H9 (cell line): ENCODE measurements at regions not wholly inside any gene's neighbourhood (a gene's known extent, or its start where the extent isn't known, plus 50 kb on each side); places are given as distances from the start of the nearest gene placed in this dataset.

Experiments used
- DNase-seq: peaks from one replicate; pipeline ENCODE4 v3.0.0-alpha.2; 2017
- H2AFZ ChIP-seq: one replicate; pipeline ENCODE4 v1.6.1; 2013; ENCODE audit warnings: mild to moderate bottlenecking, low read length, control low read depth, moderate library complexity
- H2AK5ac ChIP-seq: 2 replicates; pipeline ENCODE4 v1.6.1; 2013; ENCODE audit warnings: low read length, control low read depth, mixed read lengths; ENCODE audit not compliant: insufficient read length
- H2BK120ac ChIP-seq: one replicate; pipeline ENCODE4 v1.6.1; 2013; ENCODE audit warnings: low read depth, mild to moderate bottlenecking, low read length, control low read depth, inconsistent platforms; ENCODE audit not compliant: poor library complexity, severe bottlenecking
- H2BK12ac ChIP-seq: 2 replicates; pipeline ENCODE4 v1.6.1; 2013; ENCODE audit warnings: low read length, control low read depth, mixed read lengths, low read depth; ENCODE audit not compliant: insufficient read length
- H2BK15ac ChIP-seq: 2 replicates; pipeline ENCODE4 v1.6.1; 2013; ENCODE audit warnings: low read depth, low read length, control low read depth
- H2BK20ac ChIP-seq: one replicate; pipeline ENCODE4 v1.6.1; 2013; ENCODE audit warnings: low read depth, mild to moderate bottlenecking, low read length, control low read depth, inconsistent platforms; ENCODE audit not compliant: poor library complexity, severe bottlenecking
- H2BK5ac ChIP-seq: 2 replicates; pipeline ENCODE4 v1.6.1; 2013; ENCODE audit warnings: low read length, control low read depth, mixed read lengths; ENCODE audit not compliant: insufficient read length
- H3K14ac ChIP-seq: 2 replicates; pipeline ENCODE4 v1.6.1; 2013; ENCODE audit warnings: low read length, control low read depth; ENCODE audit not compliant: insufficient read depth
- H3K18ac ChIP-seq: 2 replicates; pipeline ENCODE4 v1.6.1; 2013; ENCODE audit warnings: low read depth, mild to moderate bottlenecking, mixed read lengths, low read length, control low read depth; ENCODE audit not compliant: insufficient read length
- H3K23ac ChIP-seq: 2 replicates; pipeline ENCODE4 v1.6.1; 2013; ENCODE audit warnings: low read length, control low read depth, mixed read lengths, low read depth; ENCODE audit not compliant: insufficient read length
- H3K23me2 ChIP-seq: 2 replicates; pipeline ENCODE4 v1.6.1; 2013; ENCODE audit warnings: low read depth, mild to moderate bottlenecking, mixed read lengths, low read length, control low read depth; ENCODE audit not compliant: insufficient read length, poor library complexity, severe bottlenecking
- H3K27ac ChIP-seq: 2 replicates; pipeline ENCODE4 v1.5.1; 2013; ENCODE audit warnings: low read length, control low read depth, mixed read lengths, low read depth; ENCODE audit not compliant: insufficient read length
- H3K27me3 ChIP-seq: 2 replicates; pipeline ENCODE4 v1.6.1; 2013; ENCODE audit warnings: low read length, control low read depth, inconsistent platforms; ENCODE audit not compliant: insufficient read depth
- H3K4ac ChIP-seq: 2 replicates; pipeline ENCODE4 v1.6.1; 2013; ENCODE audit warnings: low read depth, mild to moderate bottlenecking, control low read depth, inconsistent platforms, low read length, moderate library complexity
- H3K4me1 ChIP-seq: 2 replicates; pipeline ENCODE4 v1.6.1; 2013; ENCODE audit warnings: low read length, control low read depth, inconsistent platforms; ENCODE audit not compliant: insufficient read depth
- H3K4me2 ChIP-seq: 2 replicates; pipeline ENCODE4 v1.6.1; 2013; ENCODE audit warnings: low read length, control low read depth, mixed read lengths; ENCODE audit not compliant: insufficient read length, insufficient read depth
- H3K56ac ChIP-seq: 2 replicates; pipeline ENCODE4 v1.6.1; 2013; ENCODE audit warnings: low read depth, mild to moderate bottlenecking, mixed read lengths, low read length, control low read depth; ENCODE audit not compliant: insufficient read length
- H3K79me1 ChIP-seq: 2 replicates; pipeline ENCODE4 v1.6.1; 2013; ENCODE audit warnings: low read depth, mild to moderate bottlenecking, moderate library complexity, low read length, control low read depth, inconsistent platforms; ENCODE audit not compliant: insufficient read depth, poor library complexity, severe bottlenecking
- H3K79me2 ChIP-seq: 2 replicates; pipeline ENCODE4 v1.6.1; 2013; ENCODE audit warnings: low read length, control low read depth, inconsistent platforms; ENCODE audit not compliant: insufficient read depth
- H3K9ac ChIP-seq: 2 replicates; pipeline ENCODE4 v1.6.1; 2013; ENCODE audit warnings: low read length, control low read depth, mixed read lengths; ENCODE audit not compliant: insufficient read length; ENCODE audit errors: extremely low read depth
- H3K9me3 ChIP-seq: one replicate; pipeline ENCODE4 v1.6.1; 2013; ENCODE audit warnings: low read depth, low read length, inconsistent platforms; ENCODE audit not compliant: control insufficient read depth
- H3T11ph ChIP-seq: one replicate; pipeline ENCODE4 v1.6.1; 2013; ENCODE audit warnings: mild to moderate bottlenecking, low read length, control low read depth, inconsistent platforms
- H4K20me1 ChIP-seq: one replicate; pipeline ENCODE4 v1.6.1; 2013; ENCODE audit not compliant: control insufficient read depth, insufficient read length, insufficient read depth
- H4K5ac ChIP-seq: 2 replicates; pipeline ENCODE4 v1.6.1; 2013; ENCODE audit warnings: low read depth, mild to moderate bottlenecking, mixed read lengths, low read length, control low read depth; ENCODE audit not compliant: insufficient read length
- H4K8ac ChIP-seq: replicated peaks from 2 replicates; pipeline ENCODE4 v1.6.1; 2013; ENCODE audit warnings: low read length, control low read depth, mixed read lengths, low read depth; ENCODE audit not compliant: insufficient read length
- H4K91ac ChIP-seq: 2 replicates; pipeline ENCODE4 v1.6.1; 2013; ENCODE audit warnings: low read depth, mild to moderate bottlenecking, moderate library complexity, mixed read lengths, low read length, control low read depth; ENCODE audit not compliant: insufficient read length
- H3K27ac Mint-ChIP-seq, 3 experiments: 2 replicates in 2 of 3; 3 replicates in 1 of 3; pipeline ENCODE4 v1.8.0; 2020 to 2021; ENCODE audit warnings: mixed read lengths in 3 of 3, mild to moderate bottlenecking in 1 of 3, moderate library complexity in 1 of 3
- H3K27me3 Mint-ChIP-seq: 2 replicates; pipeline ENCODE4 v1.8.0; 2021; ENCODE audit warnings: low read depth, mild to moderate bottlenecking, moderate library complexity, mixed read lengths
- H3K36me3 Mint-ChIP-seq, 3 experiments: 2 replicates in 2 of 3; 3 replicates in 1 of 3; pipeline ENCODE4 v1.8.0; 2020 to 2021; ENCODE audit warnings: low read depth in 3 of 3, mixed read lengths in 3 of 3; ENCODE audit not compliant: insufficient read depth in 1 of 3
- H3K4me1 Mint-ChIP-seq, 2 experiments: 2 replicates each; pipeline ENCODE4 v1.8.0; 2020; ENCODE audit warnings: mixed read lengths in 2 of 2
- H3K4me3 Mint-ChIP-seq, 2 experiments: 2 replicates in 1 of 2; 3 replicates in 1 of 2; pipeline ENCODE4 v1.8.0; 2020 to 2021; ENCODE audit warnings: mild to moderate bottlenecking in 2 of 2, mixed read lengths in 2 of 2, moderate library complexity in 1 of 2
- H3K9me3 Mint-ChIP-seq, 2 experiments: 2 replicates in 1 of 2; 3 replicates in 1 of 2; pipeline ENCODE4 v1.8.0; 2020; ENCODE audit warnings: mild to moderate bottlenecking in 2 of 2, mixed read lengths in 2 of 2, moderate library complexity in 1 of 2
- CTCF ChIP-seq: fragments of 200-600 bp; sonication (generic); conservative IDR thresholded peaks from 3 replicates; pipeline ENCODE4 v1.8.0; 2021; ENCODE audit warnings: antibody characterized with exemption, mild to moderate bottlenecking
- WGBS: extraction: QIAGEN DNeasy Blood & Tissue Kit; methylation state at CpG from one replicate; pipeline ENCODE4 v1.1.7; 2013; ENCODE audit warnings: missing lambda C conversion rate, low lambda C conversion rate, mixed read lengths; ENCODE audit not compliant: insufficient read length; ENCODE audit errors: extremely low coverage; 5-methylcytosine and 5-hydroxymethylcytosine counted together

GRCh38 chr2:187709065-187709464 is 154.8 kb upstream of the TFPI start:
- Histone ChIP-seq H3K14ac (no peak overlapping the region), H3K23ac (no peak overlapping the region), H4K20me1 (no peaks in the 10 kb centered on the region), H4K5ac (no peak overlapping the region), H3K4me1 (no peaks in the 10 kb centered on the region), H3K4ac (no peak overlapping the region), H3K23me2 (no peaks in the 10 kb centered on the region), H3K79me1 (no peaks in the 10 kb centered on the region), H3K9ac (no peak overlapping the region), H4K91ac (no peak overlapping the region), H2AK5ac (no peak overlapping the region), H2BK15ac (no peak overlapping the region), H3K27ac (no peak overlapping the region), H3K56ac (no peak overlapping the region), H3K9me3 (no peaks in the 10 kb centered on the region), H3K4me2 (no peak overlapping the region), H2BK5ac (no peak overlapping the region), H2BK120ac (no peak overlapping the region), H3K27me3 (no peaks in the 10 kb centered on the region), H3T11ph (no peak overlapping the region), H2BK20ac (no peak overlapping the region), H2BK12ac (no peak overlapping the region), H2AFZ (no peak overlapping the region), H3K18ac (no peak overlapping the region), H3K79me2 (no peaks in the 10 kb centered on the region), H4K8ac (no peak overlapping the region)
- Mint-ChIP-seq H3K4me3 (no peak overlapping the region), H3K27me3 (no peaks in the 10 kb centered on the region), H3K36me3 (peaks cover under 1 to 15% (median 2%) of the 10 kb centered on the region in 3 experiments; a peak in 4 of 7 replicates), H3K9me3 (no peaks in the 10 kb centered on the region), H3K27ac (no peak overlapping the region), H3K4me1 (peaks cover 7 to 25% of the 10 kb centered on the region in 2 experiments; a peak in 3 of 4 replicates)
- WGBS: no CpG with 5 or more reads among the region's 2 CpGs
- no peak for TF ChIP-seq CTCF
- no peak for DNase-seq
